ENCODE measurements at regions not wholly inside any gene's neighbourhood (a gene's known extent, or its start where the extent isn't known, plus 50 kb on each side); places are given as distances from the start of the nearest gene placed in this dataset.

- no peak for TF ChIP-seq CTCF (IDR thresholded peaks at IDR 0.05; ENCODE audit: borderline replicate concordance, insufficient read depth, low read depth, low read length)
- H3K4me3 ChIP-seq (ENCODE audit: low read depth, low read length) = no peak overlapping the region
These were observed 1240.2 kb upstream of the ALCAM start for GRCh38 chr3:104126463-104126862.

- TF ChIP-seq CTCF (IDR thresholded peaks at IDR 0.05; ENCODE audit: borderline replicate concordance, insufficient read depth, low read depth, low read length) = no peak
These were observed 1239.7 kb upstream of the ALCAM start for GRCh38 chr3:104126864-104127553.

GRCh38 chr3:104127830-104128229 lies 1238.9 kb upstream of the ALCAM start:
- no peak overlapping the region for H3K4me3 ChIP-seq (ENCODE audit: low read depth, low read length)
- no peak for TF ChIP-seq CTCF (IDR thresholded peaks at IDR 0.05; ENCODE audit: borderline replicate concordance, insufficient read depth, low read depth, low read length)

More at GRCh38 chr3:104126864-104127553, 1239.7 kb upstream of the ALCAM start:
- no peak overlapping the region for H3K4me3 ChIP-seq (ENCODE audit: low read depth, low read length)

GRCh38 chr3:104132566-104133403 lies 1233.9 kb upstream of the ALCAM start:
- TF ChIP-seq CTCF (IDR thresholded peaks at IDR 0.05; ENCODE audit: borderline replicate concordance, insufficient read depth, low read depth, low read length) = no peak
- H3K4me3 ChIP-seq (ENCODE audit: low read depth, low read length) = no peak overlapping the region

- H3K4me3 ChIP-seq (ENCODE audit: low read depth, low read length) = no peak overlapping the region
- TF ChIP-seq CTCF (IDR thresholded peaks at IDR 0.05; ENCODE audit: borderline replicate concordance, insufficient read depth, low read depth, low read length) = no peak
These were observed 1233.1 kb upstream of the ALCAM start for GRCh38 chr3:104133630-104134029.

GRCh38 chr3:104137116-104137515 lies 1229.6 kb upstream of the ALCAM start:
- H3K4me3 ChIP-seq (ENCODE audit: low read depth, low read length) = no peak overlapping the region
- no peak for TF ChIP-seq CTCF (IDR thresholded peaks at IDR 0.05; ENCODE audit: borderline replicate concordance, insufficient read depth, low read depth, low read length)
